ENCODE measurements at regions not wholly inside any gene's neighbourhood (a gene's known extent, or its start where the extent isn't known, plus 50 kb on each side); places are given as distances from the start of the nearest gene placed in this dataset.
A peak's percentile ranks its signal among the peaks of the same experiment; 100 is the strongest.
"Not testable (repeated sequence)": the region's sequence is repeated elsewhere in the genome, so short reads cannot be mapped to it uniquely, and the experiment has no call there.

DNA sequence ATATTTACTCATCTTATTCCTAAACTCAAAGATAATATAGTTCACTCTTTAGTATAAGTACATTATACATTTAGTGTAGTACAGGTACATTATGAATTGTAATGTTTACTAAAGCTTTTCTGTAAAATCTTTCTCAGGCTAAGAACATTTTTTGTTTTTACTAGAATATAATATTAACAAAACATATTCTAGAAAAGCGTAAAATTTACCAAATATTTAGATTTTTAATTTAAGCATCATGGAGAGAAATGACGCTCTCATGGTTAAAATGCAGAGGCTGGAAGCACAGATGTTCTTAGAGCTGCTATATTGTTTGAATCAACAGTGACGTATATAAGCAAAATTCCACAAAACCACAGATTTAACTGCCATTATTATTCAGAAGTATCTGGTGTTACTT lies 54.7 kb upstream of the NBPF15 start:
- DNase-seq (ENCODE audit: low read depth in 2 of 2), result not testable (repeated sequence)

GRCh38 chr1:144516906-144517305 lies 55.4 kb upstream of the NBPF15 start:
- not testable (repeated sequence) for DNase-seq (ENCODE audit: low read depth in 2 of 2)

DNA sequence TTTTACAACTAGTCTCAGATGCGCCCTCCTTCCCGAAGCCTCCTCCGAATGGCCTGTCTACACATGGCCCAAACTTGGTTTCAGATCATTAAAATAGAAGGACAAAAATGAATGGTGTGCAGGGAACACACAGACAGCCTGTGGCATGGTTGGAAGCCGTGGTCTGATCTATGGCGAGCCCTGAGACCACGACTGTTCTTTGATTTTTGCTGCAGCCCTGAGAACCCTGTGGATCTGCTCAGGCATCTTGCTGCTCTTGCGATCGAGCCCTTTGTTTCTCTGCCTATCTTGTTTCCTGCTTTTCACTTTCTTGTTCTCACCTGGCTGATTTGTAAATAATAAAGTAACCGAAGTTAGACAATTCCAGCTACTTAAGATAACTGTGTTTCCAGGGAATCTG lies 57.0 kb upstream of the NBPF15 start:
- not testable (repeated sequence) for DNase-seq (ENCODE audit: low read depth in 2 of 2)

- not testable (repeated sequence) for DNase-seq (ENCODE audit: low read depth in 2 of 2)
Observed at GRCh38 chr1:144519528-144520189, 58.2 kb upstream of the NBPF15 start.

- DNase-seq (ENCODE audit: low read depth in 2 of 2), result peak in 1 of 2 donors; percentile 27
Observed at GRCh38 chr1:144523661-144524407, 62.4 kb upstream of the NBPF15 start.

- not testable (repeated sequence) for DNase-seq (ENCODE audit: low read depth in 2 of 2)
Observed at GRCh38 chr1:144532156-144532607, 60.5 kb upstream of the PPIAL4F start.

DNA sequence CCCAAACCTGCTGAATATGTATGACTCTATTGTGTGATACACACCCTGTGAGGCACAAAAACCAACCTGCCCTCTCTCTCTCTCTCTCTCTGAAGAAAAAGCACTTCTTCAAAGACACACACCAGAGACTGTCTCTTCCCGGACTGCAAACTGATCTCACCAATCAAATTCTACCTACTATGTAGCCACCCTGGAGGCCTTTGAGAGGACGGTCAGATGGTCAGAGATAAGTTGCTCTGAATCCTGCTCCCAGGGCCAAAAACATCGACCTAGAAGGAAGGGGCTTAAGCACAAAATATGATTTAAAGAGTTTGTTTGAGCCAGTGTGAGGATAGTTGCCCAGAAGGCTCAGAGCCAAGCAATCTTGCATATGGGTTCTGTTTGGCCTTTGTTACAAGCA lies 59.2 kb upstream of the PPIAL4F start:
- DNase-seq (ENCODE audit: low read depth in 2 of 2), result not testable (repeated sequence)

DNA sequence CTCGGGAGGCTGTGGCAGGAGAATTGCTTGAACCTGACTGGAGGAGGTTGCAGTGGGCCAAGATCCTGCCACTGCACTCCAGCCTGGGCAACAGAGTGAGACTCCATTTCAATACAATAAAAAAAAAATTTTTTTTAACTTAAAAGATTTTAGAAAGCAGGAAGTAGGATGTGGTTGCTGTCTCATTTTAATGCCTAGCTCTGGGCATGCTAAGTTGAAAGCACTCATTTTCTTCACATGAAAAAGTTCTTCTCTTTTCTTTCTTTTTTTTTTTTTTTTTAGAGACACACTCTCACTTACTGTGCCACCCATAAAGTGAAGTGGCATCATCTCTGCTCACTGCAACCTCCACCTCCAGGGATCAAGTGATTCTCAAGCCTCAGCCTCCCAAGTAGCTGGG lies 58.4 kb upstream of the PPIAL4F start:
- not testable (repeated sequence) for DNase-seq (ENCODE audit: low read depth in 2 of 2)

DNA sequence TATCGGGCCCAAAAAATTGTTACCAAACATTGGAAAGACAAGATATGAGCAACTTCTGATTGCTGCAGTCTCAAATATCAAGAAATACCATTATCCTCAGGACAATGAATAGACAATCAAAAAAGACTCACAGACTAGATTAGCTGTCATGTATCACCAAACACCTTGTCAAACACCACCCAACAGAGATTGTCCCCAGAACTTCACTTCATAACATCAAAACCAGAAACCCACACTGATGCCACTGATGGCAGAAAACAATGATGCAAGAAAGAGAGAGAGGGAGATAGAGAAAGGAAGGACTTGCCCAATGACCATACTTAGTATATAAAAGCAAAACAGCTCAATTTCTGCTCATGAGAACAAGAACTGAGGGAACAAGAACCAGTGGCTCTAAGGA lies 56.0 kb upstream of the PPIAL4F start:
- not testable (repeated sequence) for DNase-seq (ENCODE audit: low read depth in 2 of 2)

- not testable (repeated sequence) for DNase-seq (ENCODE audit: low read depth in 2 of 2)
Observed at GRCh38 chr1:144537234-144537633, 55.5 kb upstream of the PPIAL4F start.

GRCh38 chr1:144538736-144539135 lies 54.0 kb upstream of the PPIAL4F start:
- DNase-seq (ENCODE audit: low read depth in 2 of 2), result not testable (repeated sequence)

- DNase-seq (ENCODE audit: low read depth in 2 of 2), result not testable (repeated sequence)
Observed at GRCh38 chr1:144539191-144539960, 53.3 kb upstream of the PPIAL4F start.

Data from stimulated activated CD8-positive, alpha-beta memory T cell treated with anti-CD3 and anti-CD28 coated beads, Interleukin-15, amount 100 ng/mL, for 4 hours (primary cell).